HG02678 (cell line): ENCODE measurements at regions not wholly inside any gene's neighbourhood (a gene's known extent, or its start where the extent isn't known, plus 50 kb on each side); places are given as distances from the start of the nearest gene placed in this dataset.

Source experiments
- ATAC-seq: cut with Tn5 transposase; IDR thresholded peaks from one replicate; pipeline ENCODE4 v1.9.1; 2021; ENCODE audit warnings: mild to moderate bottlenecking, moderate library complexity; ENCODE audit not compliant: unreplicated experiment

GRCh38 chr4:152269448-152270191 is 266.3 kb downstream of the FBXW7 start:
- no peak for ATAC-seq

- no peak for ATAC-seq
Measured at GRCh38 chr4:152267811-152268210, 268.1 kb downstream of the FBXW7 start.

- ATAC-seq: no peak
Measured at GRCh38 chr4:152266831-152267480, 268.9 kb downstream of the FBXW7 start.

GRCh38 chr4:152265149-152265621 is 270.7 kb downstream of the FBXW7 start:
- no peak for ATAC-seq

- no peak for ATAC-seq
Measured at GRCh38 chr4:152264106-152264505, 271.8 kb downstream of the FBXW7 start.

- ATAC-seq: no peak
Measured at GRCh38 chr4:152259866-152260265, 276.0 kb downstream of the FBXW7 start.

- ATAC-seq: no peak
Measured at GRCh38 chr4:152258804-152259708, 276.8 kb downstream of the FBXW7 start.

- no peak for ATAC-seq
Measured at GRCh38 chr4:152258391-152258790, 277.5 kb downstream of the FBXW7 start.

GRCh38 chr4:152257601-152258066 is 278.3 kb downstream of the FBXW7 start:
- no peak for ATAC-seq

GRCh38 chr4:152256996-152257395 is 278.9 kb downstream of the FBXW7 start:
- no peak for ATAC-seq

GRCh38 chr4:152255437-152255836 is 280.5 kb downstream of the FBXW7 start:
- ATAC-seq: peak; percentile 92

- no peak for ATAC-seq
Measured at GRCh38 chr4:152248347-152248746, 287.5 kb downstream of the FBXW7 start.

- ATAC-seq: no peak
Measured at GRCh38 chr4:152247271-152247975, 288.5 kb downstream of the FBXW7 start.

- ATAC-seq: no peak
Measured at GRCh38 chr4:152246659-152247058, 289.2 kb downstream of the FBXW7 start.

- no peak for ATAC-seq
Measured at GRCh38 chr4:152245680-152246079, 290.2 kb downstream of the FBXW7 start.

- no peak for ATAC-seq
Measured at GRCh38 chr4:152244659-152245058, 291.2 kb downstream of the FBXW7 start.

- ATAC-seq: no peak
Measured at GRCh38 chr4:152243896-152244595, 291.8 kb downstream of the FBXW7 start.

GRCh38 chr4:152243206-152243605 is 292.7 kb downstream of the FBXW7 start:
- no peak for ATAC-seq

GRCh38 chr4:152240232-152240631 is 295.7 kb downstream of the FBXW7 start:
- ATAC-seq: no peak

- ATAC-seq: no peak
Measured at GRCh38 chr4:152239216-152239615, 296.7 kb downstream of the FBXW7 start.
